GM12874 (cell line): ENCODE measurements at regions not wholly inside any gene's neighbourhood (a gene's known extent, or its start where the extent isn't known, plus 50 kb on each side); places are given as distances from the start of the nearest gene placed in this dataset.

Source experiments
- CTCF ChIP-seq: IDR thresholded peaks from 2 replicates; pipeline ENCODE4 v1.5.1; 2011; ENCODE audit warnings: low read depth, mild to moderate bottlenecking, control low read depth, low read length, moderate library complexity; ENCODE audit not compliant: insufficient read depth

- TF ChIP-seq CTCF, result no peak
Observed at GRCh38 chr13:58712191-58712590, 1080.6 kb downstream of the PCDH17 start.

GRCh38 chr13:58721273-58721672, 1089.7 kb downstream of the PCDH17 start:
- no peak for TF ChIP-seq CTCF

- no peak for TF ChIP-seq CTCF
Observed at GRCh38 chr13:58728126-58728525, 1096.6 kb downstream of the PCDH17 start.

GRCh38 chr13:58729361-58729760, 1097.8 kb downstream of the PCDH17 start:
- no peak for TF ChIP-seq CTCF

- TF ChIP-seq CTCF, result no peak
Observed at GRCh38 chr13:58744686-58745085, 1113.1 kb downstream of the PCDH17 start.

GRCh38 chr13:58767566-58767965, 1136.0 kb downstream of the PCDH17 start:
- TF ChIP-seq CTCF, result no peak

GRCh38 chr13:58773280-58773859, 1141.8 kb downstream of the PCDH17 start:
- no peak for TF ChIP-seq CTCF
